SKM-1 (cell line): ENCODE measurements at regions not wholly inside any gene's neighbourhood (a gene's known extent, or its start where the extent isn't known, plus 50 kb on each side); places are given as distances from the start of the nearest gene placed in this dataset.
"Not testable (repeated sequence)": the region's sequence is repeated elsewhere in the genome, so short reads cannot be mapped to it uniquely, and the experiment has no call there.

Experiments
- DNase-seq: peaks from one replicate; lab custom pipeline; 2025; ENCODE audit not compliant: unreplicated experiment; lab: John Stamatoyannopoulos, UW

DNA sequence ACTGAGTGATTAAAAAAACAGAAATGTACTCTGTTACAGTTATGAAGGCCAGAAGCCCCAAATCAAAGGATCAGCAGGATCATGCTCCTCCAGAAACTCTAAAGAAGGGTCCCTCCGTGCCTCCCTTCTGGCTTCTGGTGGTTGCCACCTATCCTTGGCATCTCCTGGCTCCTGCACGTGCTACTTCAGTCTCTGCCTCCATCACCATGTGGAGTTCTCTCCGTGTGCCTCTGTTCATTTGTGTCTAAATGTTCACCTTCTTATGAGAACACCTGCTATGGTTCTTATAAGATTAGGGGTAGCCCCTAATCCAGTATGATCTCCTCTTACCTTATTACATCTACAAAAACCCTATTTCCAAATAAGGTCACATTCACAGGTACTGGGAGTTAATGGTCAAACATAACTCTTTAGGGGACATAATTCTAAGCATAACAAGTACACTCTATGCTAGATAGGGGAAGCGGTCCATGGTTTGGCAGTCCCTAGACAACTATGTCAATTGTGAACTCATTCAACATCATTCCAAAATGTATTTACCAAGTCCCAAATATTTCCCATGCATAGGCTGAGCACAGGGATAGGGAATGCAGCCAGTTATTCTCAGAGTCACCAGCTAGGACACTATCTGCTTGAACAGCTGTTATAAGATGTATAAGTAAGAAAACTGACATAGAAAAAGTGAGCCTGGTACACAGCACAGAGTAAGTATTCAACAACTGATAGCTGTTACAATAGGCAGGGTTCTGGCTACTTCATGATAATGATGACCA, 295.5 kb upstream of the BOD1L1 start:
- DNase-seq, result no peak

DNA sequence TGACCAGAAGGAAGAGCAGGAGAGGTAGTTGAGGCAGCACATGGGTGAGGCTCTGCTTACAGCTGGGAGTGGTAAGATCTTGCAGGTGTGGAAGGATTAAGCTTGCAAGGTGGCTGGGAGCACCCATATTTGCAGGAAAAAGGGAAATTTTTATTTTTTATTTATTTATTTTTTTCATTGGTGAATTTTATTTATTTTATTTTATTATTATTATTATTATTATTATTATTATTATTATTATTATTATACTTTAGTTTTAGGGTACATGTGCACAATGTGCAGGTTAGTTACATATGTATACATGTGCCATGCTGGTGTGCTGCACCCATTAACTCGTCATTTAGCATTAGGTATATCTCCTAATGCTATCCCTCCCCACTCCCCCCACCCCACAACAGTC, 297.4 kb upstream of the BOD1L1 start:
- not testable (repeated sequence) for DNase-seq

DNA sequence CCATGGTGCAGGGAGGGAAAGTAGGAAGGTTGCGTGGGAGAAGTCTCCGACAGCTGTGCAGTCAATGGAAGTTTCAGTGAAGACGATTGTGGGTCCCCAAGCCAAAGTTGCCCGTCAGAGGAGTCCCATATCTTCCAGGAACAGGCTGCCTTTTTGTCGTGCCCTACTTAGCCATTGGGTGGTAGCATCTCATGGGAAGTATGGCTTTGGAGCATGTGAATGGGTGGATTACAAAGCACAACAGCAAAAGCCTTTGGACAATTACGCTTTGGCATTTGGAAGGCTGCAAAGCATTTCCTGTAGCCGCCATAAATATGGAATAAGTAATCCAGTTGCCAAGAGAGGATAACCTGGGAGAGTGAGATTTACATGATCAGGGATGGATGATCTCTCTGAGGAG, 300.7 kb upstream of the BOD1L1 start:
- DNase-seq, result no peak

DNA sequence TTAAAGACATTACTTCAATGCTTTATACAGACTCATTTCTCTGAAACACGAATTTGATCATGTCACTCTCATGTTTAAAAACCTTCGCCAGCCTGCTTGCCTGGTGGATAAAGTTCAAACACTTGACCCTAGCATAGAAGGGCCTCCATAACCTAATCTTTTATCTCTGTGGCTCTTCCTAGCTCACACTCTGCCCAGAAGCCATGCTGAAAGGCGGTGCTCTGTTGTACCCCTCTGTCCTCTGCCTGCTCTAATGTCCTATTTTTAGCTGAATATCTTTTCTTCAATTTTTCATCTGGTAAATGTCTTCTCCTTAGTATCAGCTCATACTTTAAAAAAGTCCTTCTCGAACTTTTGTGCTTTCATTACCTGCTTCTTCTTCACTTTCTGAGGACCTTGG, 302.6 kb upstream of the BOD1L1 start:
- DNase-seq, result no peak

DNA sequence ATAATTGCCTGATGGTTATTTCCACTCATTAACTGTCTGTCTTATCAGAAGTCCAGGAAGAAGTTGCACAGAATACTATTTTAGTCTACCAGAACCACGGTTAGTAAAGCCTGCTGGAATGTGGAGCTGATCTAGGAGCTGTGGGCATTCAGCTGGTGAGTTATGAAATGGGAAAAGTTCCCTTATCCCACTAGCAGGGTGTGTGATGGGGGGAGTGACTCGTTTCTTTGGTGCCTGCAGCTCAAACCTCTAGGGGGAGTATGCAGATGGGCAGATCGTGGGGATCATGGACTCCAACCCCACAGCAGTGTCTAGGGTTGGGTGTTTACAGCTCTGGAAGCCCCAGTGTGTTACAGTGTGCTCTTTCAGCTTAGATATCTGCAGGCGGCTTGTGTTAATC, 305.7 kb upstream of the BOD1L1 start:
- DNase-seq, result no peak

DNA sequence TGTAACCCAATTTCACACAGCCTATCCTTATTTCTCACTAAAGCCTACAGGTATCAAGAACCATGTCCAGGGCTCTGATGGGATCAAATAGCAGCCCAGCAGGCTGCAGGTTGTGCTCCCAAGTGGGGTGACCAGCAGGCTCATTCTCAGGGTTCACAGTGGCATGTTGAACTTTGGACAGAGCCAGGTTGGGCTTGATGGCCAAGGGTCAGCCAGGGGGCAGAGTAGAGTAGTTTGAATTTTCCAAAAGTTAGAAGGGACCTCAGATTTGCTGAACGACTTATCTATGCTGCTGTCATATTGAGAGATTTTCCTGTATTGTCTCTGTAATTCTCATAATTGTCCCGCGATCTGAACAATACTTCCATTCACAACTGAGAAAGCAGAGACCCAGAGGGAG, 310.8 kb upstream of the BOD1L1 start:
- no peak for DNase-seq

DNA sequence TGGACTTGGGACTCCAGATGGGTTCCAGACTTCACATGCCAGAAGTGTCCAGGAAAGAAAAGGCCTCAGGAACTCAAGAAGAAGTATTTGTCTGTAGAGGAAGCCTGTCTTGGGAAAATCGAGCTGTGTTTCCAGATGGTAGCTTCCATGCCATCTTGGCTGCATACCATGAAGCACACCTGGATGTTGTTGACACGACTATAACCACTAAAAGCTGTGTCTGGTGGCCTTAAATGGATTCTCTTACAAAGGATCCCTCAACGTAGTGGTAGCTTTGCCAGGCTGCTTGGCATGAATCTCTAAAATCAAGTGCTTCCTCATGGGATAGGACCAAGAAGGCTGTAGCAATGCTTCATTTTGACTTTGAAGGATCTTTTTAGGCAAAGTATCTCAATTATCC, 313.4 kb upstream of the BOD1L1 start:
- DNase-seq, result no peak

DNA sequence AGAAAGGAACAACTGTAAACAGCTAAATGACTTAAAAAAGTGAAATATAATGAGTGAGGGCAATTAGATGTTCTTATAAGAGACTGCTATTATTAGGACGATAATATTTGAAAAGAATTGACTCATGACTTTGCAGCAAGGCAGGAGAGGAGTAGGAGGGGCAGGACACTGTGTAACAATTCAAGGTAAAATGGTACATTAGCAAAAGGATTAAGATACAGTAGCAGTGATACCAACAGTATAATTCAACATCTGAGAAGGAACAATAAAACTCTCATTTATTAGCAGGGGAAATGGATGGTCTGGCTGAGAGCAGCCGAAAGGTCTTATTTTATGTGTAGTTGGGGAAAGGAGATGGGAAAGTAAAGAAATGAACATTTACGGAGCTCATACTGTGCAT, 315.5 kb upstream of the BOD1L1 start:
- DNase-seq, result no peak

DNA sequence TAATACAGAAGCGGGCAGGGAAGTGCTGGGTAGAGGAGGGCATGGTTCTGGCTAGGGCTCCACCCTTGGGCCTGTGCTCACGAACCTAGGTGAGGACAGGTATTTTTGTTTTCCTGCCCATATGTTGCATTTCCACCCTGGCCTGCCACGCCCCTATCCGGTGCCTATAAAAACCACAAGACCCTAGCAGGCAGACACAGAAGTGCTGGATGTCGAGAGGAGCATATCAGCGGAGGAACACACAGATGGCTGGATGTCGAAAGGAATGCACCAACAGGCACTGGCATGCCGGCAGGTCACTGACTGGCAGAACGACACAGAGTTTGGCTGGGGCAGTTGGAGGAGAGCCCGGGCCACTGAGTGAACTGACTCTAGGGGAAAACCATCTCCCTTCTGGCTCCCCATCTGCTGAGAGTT, 316.6 kb upstream of the BOD1L1 start:
- no peak for DNase-seq

DNA sequence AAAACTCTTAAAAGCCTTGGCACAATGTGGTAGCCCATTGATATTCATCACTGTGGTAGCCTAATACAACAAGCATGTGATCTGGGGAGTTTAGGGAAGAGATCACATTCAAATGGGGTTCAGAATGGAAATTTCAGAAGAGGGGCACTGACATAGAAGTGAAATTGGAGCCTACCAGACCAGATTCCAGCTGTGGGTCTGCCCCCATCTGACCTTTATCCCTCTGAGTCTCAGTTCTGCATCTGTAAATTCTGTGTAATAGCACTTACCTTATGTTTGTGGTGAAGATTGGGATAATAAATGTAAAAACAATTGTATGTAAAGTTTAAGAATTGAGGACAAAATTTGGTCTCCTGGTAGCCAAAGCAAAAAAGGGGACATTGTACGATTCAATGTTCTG, 320.4 kb upstream of the BOD1L1 start:
- DNase-seq, result no peak

DNA sequence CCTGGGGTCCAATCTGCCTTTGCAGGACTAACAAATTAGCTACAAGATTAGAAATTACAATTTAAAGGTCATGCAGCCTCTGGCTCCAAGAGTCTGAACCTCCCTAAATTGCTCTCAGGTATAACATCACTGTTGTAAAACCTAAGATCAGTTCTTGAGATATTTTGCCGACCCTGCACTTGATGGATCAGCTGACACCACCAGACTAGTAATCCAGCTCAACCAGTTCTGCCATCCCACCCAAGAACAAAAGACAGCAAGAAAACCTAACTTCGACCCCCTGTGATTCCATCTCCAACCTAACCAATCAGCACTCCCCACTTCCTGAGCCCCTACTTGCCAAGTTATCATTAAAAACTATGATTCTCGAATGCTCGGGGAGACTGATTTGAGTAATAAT, 323.0 kb upstream of the BOD1L1 start:
- DNase-seq, result no peak

DNA sequence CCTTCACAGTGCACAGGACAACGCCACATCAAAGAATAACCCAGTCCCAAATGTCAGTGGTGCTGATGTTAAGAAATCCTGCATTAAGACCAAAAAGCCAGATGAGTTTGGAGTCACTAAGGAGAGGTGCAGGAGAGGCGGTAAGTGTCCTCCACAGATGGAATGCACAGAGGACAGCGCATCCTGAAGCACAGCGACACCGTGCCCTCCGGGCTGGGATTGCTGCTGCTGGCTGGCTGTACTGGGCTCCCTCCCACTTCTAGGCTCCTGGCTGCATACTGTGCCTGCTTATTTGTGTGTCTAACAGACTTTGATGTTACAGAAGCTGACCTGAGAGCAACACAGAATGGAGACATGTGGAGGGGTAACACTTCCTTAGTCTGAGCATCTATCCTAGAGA, 325.6 kb upstream of the BOD1L1 start:
- no peak for DNase-seq

DNA sequence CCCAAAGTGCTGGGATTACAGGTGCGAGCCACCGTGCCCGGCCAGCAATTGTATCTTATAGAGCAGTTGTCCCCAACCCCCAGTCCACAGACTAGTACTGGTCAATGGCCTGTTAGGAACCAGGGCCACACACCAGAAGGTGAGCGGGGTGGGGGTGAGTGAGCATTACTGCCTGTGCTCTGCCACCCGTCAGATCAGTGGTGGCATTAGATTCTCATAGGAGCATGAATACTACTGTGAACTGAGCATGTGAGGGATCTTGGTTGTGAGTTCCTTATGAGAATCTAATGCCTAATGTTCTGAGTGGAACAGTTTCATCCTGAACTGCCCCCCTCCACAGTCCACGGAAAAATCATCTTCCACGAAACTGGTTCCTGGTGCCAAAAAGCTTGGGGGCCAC, 328.0 kb upstream of the BOD1L1 start:
- DNase-seq, result no peak

DNA sequence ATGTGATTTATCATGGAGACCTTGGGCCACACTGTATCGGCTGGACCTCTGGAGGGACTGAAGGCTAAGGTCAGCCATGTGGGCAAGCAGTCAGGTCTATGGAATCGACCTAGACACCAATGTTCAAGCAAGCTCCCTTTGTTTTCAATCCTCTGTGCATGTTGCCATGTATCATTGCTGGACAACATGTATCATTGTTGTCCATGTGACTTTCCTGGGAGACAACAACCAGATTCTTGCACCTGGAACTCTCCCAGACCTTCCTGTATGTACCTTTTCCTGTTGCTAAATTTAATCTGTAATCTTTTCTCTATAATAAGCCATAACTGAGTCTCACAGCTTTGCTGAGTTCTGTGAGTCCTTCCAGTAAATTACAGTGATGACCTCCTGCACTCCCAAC, 329.4 kb upstream of the BOD1L1 start:
- DNase-seq, result no peak

DNA sequence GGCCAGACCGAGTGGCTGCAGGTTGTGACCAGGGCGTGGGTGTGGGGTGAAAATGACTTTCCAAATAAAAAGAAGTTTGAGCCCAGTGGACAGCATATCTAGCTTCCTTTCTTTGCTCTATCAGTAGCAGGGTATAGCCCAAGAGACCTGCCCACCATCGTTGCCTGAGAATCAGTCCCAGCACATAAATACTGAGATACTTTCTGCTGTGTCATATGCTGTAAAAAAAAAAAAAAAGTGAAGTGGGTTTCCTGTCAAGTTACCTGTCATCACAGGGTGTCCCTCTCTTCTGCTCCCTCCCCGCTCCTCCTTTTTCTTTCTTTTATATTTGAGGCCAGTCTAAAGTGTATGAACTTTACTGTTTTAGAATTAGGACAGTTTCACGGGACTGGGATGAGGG, 330.3 kb upstream of the BOD1L1 start:
- no peak for DNase-seq

DNA sequence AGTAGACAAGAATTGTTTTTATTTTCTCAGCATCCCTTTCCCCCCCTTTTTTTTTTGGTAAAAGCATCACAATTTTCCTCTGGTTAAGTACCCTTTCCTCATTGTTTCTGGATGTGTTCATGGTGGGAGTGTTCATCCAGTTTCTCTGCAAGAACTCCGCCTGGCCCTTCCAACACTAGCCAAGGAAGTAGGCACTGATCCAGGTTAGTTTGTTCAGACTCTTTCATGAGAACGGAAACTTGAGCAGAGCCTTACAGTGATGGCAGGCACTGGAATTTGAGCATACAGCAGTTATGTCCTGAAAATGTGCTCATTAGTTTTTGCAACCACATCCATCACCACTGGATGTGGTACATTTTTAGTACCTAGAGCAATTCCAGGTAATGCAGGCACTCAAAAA, 336.1 kb upstream of the BOD1L1 start:
- DNase-seq, result no peak

DNA sequence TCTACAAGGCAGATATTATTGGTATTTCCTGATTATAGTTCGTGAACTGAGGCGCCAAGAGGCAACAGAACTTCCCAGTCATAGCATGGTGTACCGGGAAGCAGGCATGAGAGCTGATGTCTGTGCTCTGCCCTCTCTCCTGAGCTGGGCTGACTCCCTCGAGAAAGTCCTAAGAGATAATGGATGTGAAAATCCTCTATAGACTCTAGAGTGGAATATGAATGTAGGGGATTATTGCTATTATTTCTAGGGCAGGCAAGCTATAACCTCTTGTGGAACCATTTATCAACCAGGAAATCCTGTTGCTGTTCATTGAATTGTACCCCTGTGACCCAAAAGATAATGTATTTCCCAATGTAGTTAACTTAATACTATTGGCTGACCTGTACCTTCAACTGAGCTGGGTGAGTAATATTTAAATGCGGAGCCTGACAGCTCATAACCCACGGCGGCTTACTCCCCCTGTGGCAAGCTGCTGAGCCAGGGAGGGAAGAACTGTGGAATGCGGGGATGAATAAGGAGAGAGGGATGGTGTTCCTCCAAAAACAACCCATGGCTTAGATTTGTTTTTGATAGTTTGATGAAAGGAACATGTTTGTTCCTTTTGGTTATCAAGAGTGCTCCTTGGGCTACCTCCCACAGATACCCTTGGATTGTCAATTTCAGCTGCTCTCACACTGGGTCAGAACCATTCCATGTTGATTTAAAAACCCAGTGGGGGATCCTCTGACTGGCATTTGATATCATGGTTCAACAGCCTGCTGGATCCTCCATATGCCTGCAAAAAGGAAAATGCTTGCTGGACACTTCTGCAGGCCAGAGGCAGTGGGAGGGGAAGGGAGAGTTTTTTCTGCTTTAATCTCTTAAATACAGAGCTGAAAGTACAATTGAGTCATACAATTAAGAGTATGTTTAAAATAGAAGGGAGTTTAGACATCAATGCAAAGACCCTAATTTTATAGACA, 339.0 kb upstream of the BOD1L1 start:
- no peak for DNase-seq

DNA sequence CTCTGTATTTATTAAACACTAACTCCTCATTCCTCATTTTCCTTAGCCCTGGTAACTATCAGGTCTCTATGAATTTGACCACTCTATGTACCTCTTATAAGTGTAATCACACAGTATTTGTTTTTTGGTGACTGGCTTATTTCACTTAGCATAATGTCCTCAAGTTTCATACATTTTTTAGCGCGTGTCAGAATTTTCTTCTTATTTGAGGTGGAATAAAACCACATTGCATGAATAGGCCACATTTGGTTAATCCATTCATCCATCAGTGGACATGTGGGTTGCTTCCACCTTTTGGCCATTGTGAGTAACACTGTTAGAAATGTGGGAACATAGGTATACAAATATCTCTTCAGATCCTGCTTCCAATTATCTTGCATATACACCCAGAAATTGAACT, 341.2 kb upstream of the BOD1L1 start:
- no peak for DNase-seq

DNA sequence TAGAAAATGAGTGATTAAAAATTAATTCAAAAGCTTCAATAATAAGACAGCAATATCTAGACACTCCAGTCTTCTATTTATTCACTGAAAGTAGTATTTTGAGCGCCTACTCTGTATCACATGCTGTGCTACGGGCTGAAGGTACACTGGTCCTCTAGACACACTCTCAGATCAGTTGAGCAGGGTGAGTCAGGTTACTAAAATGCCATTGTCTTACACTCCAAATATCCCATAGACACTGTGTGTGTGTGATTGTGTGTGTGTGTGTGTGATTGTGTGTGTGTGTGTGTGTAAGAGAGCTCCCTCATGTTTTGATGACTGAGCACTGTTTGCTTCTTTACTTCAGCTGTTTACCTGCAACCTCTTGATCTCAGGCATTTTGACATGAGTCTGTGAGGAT, 342.8 kb upstream of the BOD1L1 start:
- no peak for DNase-seq

DNA sequence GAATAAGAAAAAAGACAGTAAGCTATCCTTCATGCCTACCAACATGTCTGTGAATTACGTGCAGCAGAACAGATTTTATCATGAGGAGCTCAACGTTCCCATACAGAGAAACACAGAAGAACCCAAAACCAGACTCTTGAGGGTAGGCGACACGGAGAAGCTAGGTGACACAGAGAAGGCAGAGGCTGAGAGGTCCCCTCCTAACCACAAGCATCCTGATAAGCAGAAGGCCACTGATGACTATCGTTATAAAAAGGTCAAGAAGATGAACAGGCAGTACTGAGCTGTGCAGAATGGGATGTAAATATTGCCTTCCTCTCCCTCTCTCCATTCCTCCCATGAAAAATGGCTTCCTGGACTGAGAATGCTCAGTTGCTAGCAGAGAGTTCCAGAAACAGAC, 350.2 kb upstream of the BOD1L1 start:
- no peak for DNase-seq

DNA sequence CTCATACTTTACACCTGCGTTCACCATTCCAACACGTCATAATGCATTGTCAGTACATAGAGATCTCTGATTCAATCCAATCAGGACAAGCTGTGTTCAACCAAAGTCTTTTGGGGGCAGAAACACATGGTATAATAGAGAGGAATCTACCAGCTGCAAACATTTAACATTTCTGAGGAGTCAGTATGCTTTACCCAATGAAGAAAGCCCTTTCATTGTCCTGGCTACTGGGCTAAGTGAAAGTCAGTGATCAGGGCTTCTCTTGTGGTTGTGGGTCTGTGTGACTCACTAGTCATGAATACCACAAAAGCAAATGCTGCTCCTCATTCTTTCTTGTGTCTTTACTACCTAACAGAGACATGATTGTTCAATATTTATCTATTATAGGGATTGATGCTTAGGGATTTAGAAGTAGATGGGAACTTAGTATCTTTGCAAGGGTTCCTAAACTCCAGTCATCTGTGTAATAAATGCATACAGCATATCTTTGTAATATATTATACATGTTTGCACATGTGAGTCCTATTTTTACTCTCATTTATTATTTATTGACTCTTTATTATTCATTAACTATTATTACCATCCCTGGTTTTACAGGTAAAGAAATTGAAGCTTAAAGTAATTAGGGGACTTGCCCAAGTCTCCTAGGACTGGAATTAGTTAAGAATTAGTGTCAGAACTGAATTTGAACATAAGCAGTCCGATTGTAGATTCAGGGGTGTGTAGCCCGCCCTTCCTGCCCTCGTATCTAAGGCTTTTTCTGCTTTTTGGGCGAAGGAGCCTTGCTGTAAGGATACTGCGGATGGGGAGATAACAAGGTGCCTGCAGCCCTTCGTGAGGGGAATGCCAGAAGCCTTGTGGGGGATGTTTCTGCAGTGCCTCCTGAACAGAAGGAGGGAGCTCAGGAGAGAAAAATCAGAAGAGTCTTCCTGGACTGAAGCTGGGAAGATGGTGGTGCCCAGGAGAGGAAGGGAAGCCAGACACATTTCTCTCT, 353.1 kb upstream of the BOD1L1 start:
- DNase-seq, result no peak
